GM12878 (cell line): ENCODE measurements at regions not wholly inside any gene's neighbourhood (a gene's known extent, or its start where the extent isn't known, plus 50 kb on each side); places are given as distances from the start of the nearest gene placed in this dataset.

ENCODE experiments used
- ATAC-seq: fragments of 200-7000 bp; cut with Tn5 transposase; 3 replicates; pipeline ENCODE4 v1.9.1; 2020; ENCODE audit warnings: mild to moderate bottlenecking, moderate library complexity
- BruUV-seq: library from RNA; stranded (reverse); fragments of 400-500 nt; replicated peaks from 2 replicates; lab custom pipeline; 2021; lab: Mats Ljungman, UMichigan
- CTCF ChIA-PET: fragments of 300-600 bp; sonication (Branson Sonifier 250); formaldehyde crosslinking; extraction: SDS; loops from one replicate; lab custom pipeline; 2021; ENCODE audit warnings: inconsistent platforms; lab: Yijun Ruan, JAX
- POLR2A ChIA-PET: fragments of 350-600 bp; formaldehyde crosslinking; extraction: SDS; loops from one replicate; lab custom pipeline; 2021; ENCODE audit warnings: inconsistent platforms; lab: Charles Lee
- RAD21 ChIA-PET: fragments of 300-600 bp; sonication (Branson Sonifier 250); formaldehyde crosslinking; loops from one replicate; lab custom pipeline; 2023; ENCODE audit warnings: antibody characterized with exemption; ENCODE audit not compliant: unreplicated experiment; lab: Charles Lee
- SMC1A ChIA-PET: fragments of 300-600 bp; sonication (Branson Sonifier 250); formaldehyde crosslinking; loops from one replicate; lab custom pipeline; 2023; ENCODE audit not compliant: unreplicated experiment, uncharacterized antibody; lab: Charles Lee
- DNase-seq: peaks from one replicate; pipeline ENCODE4 v3.0.0-alpha.2; 2011; ENCODE audit warnings: low read depth, low spot score
- FAIRE-seq: peaks from 3 replicates; lab custom pipeline; 2011; peaks lifted over from hg19 to GRCh38; lab: Jason Lieb, UNC
- H2AFZ ChIP-seq: 2 replicates; pipeline ENCODE4 v1.6.0; 2011; ENCODE audit warnings: low read depth, low read length, control low read depth; ENCODE audit not compliant: control insufficient read depth
- H3K27ac ChIP-seq: 2 replicates; pipeline ENCODE4 v1.5.1; 2011; ENCODE audit warnings: control low read depth; ENCODE audit not compliant: control insufficient read depth, insufficient read depth
- H3K27me3 ChIP-seq, 2 experiments: replicated peaks in 1 of 2; 2 replicates each; pipeline versions ENCODE4 v1.6.0 to v1.6.1; 2011; ENCODE audit warnings: low read length in 1 of 2; ENCODE audit not compliant: control insufficient read depth in 2 of 2, insufficient read depth in 2 of 2
- H3K36me3 ChIP-seq, 2 experiments: 2 replicates each; pipeline ENCODE4 v1.5.1; 2011; ENCODE audit warnings: low read length in 1 of 2; ENCODE audit not compliant: control insufficient read depth in 2 of 2, insufficient read depth in 2 of 2
- H3K4me1 ChIP-seq: 2 replicates; pipeline ENCODE4 v1.6.1; 2011; ENCODE audit warnings: mild to moderate bottlenecking, low read length, moderate library complexity, mixed read lengths; ENCODE audit not compliant: control insufficient read depth, insufficient read depth
- H3K4me2 ChIP-seq: 2 replicates; pipeline ENCODE4 v1.6.0; 2011; ENCODE audit warnings: control low read depth; ENCODE audit not compliant: control insufficient read depth, insufficient read depth
- H3K4me3 ChIP-seq: fragments of 200-600 bp; sonication (generic); 2 replicates; pipeline ENCODE4 v1.5.1; 2016
- H3K79me2 ChIP-seq: 2 replicates; pipeline ENCODE4 v1.6.0; 2011; ENCODE audit warnings: low read length; ENCODE audit not compliant: control insufficient read depth, insufficient read depth
- H3K9ac ChIP-seq: 2 replicates; pipeline ENCODE4 v1.8.0; 2011; ENCODE audit warnings: low read length, control low read depth, mixed read lengths; ENCODE audit not compliant: control insufficient read depth, insufficient read depth
- H3K9me3 ChIP-seq: replicated peaks from 3 replicates; pipeline ENCODE4 v1.5.1; 2011; ENCODE audit warnings: mild to moderate bottlenecking, low read length; ENCODE audit not compliant: control insufficient read depth, insufficient read depth
- H4K20me1 ChIP-seq: 2 replicates; pipeline ENCODE4 v1.6.0; 2011; ENCODE audit not compliant: control insufficient read depth, insufficient read depth
- BHLHE40 ChIP-seq, 2 experiments: fragments of 450-650 bp in 1 of 2; IDR thresholded peaks; 2 replicates each; pipeline ENCODE4 v1.6.1; 2011 to 2017; ENCODE audit warnings: low read depth in 2 of 2, borderline replicate concordance in 1 of 2, improper control_type of control experiment in 1 of 2, low read length in 1 of 2, mild to moderate bottlenecking in 1 of 2
- CBX3 ChIP-seq: fragments of 200-600 bp; sonication (generic); IDR thresholded peaks from 2 replicates; pipeline ENCODE4 v1.6.1; 2016; ENCODE audit warnings: low read depth, borderline replicate concordance
- ESRRA ChIP-seq: IDR thresholded peaks from 2 replicates; pipeline ENCODE4 v1.6.1; 2012; ENCODE audit warnings: mild to moderate bottlenecking, low read length, improper control_type of control experiment
- MTA2 ChIP-seq: fragments of 450-650 bp; IDR thresholded peaks from 2 replicates; pipeline ENCODE4 v1.6.1; 2016; ENCODE audit warnings: low read depth, mild to moderate bottlenecking, moderate library complexity
- MTA3 ChIP-seq: IDR thresholded peaks from 2 replicates; pipeline ENCODE4 v1.6.1; 2012; ENCODE audit warnings: low read length, inconsistent platforms, borderline replicate concordance
- MYB ChIP-seq: fragments of 150-350 bp; IDR thresholded peaks from 2 replicates; pipeline ENCODE4 v1.6.1; 2014; ENCODE audit warnings: mild to moderate bottlenecking, low read depth, low read length, borderline replicate concordance
- MYC ChIP-seq: IDR thresholded peaks from 2 replicates; pipeline ENCODE4 v1.6.1; 2011; ENCODE audit warnings: mild to moderate bottlenecking, low read length, moderate library complexity, inconsistent platforms; ENCODE audit not compliant: insufficient read depth, insufficient replicate concordance, insufficient read length, severe bottlenecking
- NFXL1 ChIP-seq: fragments of 450-650 bp; IDR thresholded peaks from 2 replicates; pipeline ENCODE4 v1.6.1; 2017; ENCODE audit warnings: antibody characterized with exemption, mild to moderate bottlenecking, borderline replicate concordance
- SPI1 ChIP-seq: IDR thresholded peaks from 2 replicates; pipeline ENCODE4 v1.6.1; 2011; ENCODE audit warnings: low read depth, mild to moderate bottlenecking, low read length, moderate library complexity, borderline replicate concordance; ENCODE audit not compliant: insufficient read depth
- WGBS: methylation state at CpG from one replicate; pipeline ENCODE4 v1.1.6; 2016; ENCODE audit warnings: low lambda C conversion rate; ENCODE audit not compliant: insufficient replicate concordance, insufficient coverage; ENCODE audit errors: missing lambda C conversion rate; 5-methylcytosine and 5-hydroxymethylcytosine counted together
- in situ Hi-C: fragments of 300-500 bp; cut with MboI; formaldehyde crosslinking; loops from 9 replicates; pipeline ENCODE4 v1.14.3; 2018; ENCODE audit warnings: mixed read lengths
- intact Hi-C: fragments of 100-400 bp; cut with micrococcal nuclease; formaldehyde crosslinking; loops from one replicate; pipeline ENCODE4 v1.14.2; 2022; ENCODE audit not compliant: unreplicated experiment
- TF ChIP-seq, protein P1 (sequence below): IDR thresholded peaks from 2 replicates; pipeline ENCODE4 v1.6.1; 2012; ENCODE audit warnings: low read length, inconsistent platforms
- TF ChIP-seq, protein P2 (sequence below): fragments of 450-650 bp; IDR thresholded peaks from 2 replicates; pipeline ENCODE4 v1.6.1; 2016; ENCODE audit warnings: mild to moderate bottlenecking

DNA sequence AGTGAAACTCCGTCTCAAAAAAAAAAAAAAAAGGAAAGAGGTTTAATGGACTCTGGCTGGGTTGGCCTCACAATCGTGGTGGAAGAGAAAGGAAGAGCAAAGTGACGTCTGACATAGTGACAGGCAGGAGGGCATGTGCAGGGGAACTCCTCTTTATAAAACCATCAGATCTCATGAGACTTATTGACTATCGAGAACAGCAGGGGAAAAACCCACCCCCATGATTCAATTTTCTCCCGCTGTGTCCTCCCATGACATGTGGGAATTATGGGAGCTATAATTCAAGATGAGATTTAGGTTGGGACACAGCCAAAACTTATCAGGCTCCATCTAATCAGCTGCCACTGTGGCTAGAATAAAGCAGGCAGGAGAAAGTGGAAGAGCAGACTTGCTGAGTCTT, 610.4 kb upstream of the NUDT12 start:
- POLR2A ChIA-PET = no interaction called here
- no peak for FAIRE-seq
- WGBS = 21% methylated on average over 3 of the region's 5 CpGs

More for the DNA sequence above, 610.4 kb upstream of the NUDT12 start:
- Histone ChIP-seq H3K27me3 (no peaks in the 10 kb centered on the region), H3K36me3 (no peaks in the 10 kb centered on the region), H3K4me3 (no peak overlapping the region), H3K4me1 (no peaks in the 10 kb centered on the region), H3K9me3 (no peaks in the 10 kb centered on the region), H3K4me2 (no peak overlapping the region), H3K9ac (no peak overlapping the region), H3K27ac (no peak overlapping the region), H4K20me1 (no peaks in the 10 kb centered on the region), H3K79me2 (no peaks in the 10 kb centered on the region), H2AFZ (no peak overlapping the region)
- intact Hi-C loops (no loop called here), in situ Hi-C loops (no loop called here)
- peak; percentile 38; the same call in 2 of the 3 replicates for ATAC-seq
- ChIA-PET SMC1A (interaction anchor here (0.8 kb wide), 1 partner anchor 365 kb away, joined by 3 read pairs; no protein-coding TSS in a partner anchor), CTCF (no interaction called here), RAD21 (no interaction called here)
- DNase-seq = no peak
- BruUV-seq = no TSS peak
- TF ChIP-seq MYC (no peak), CBX3 (no peak), MYB (no peak), MTA3 (no peak), NFXL1 (no peak), BHLHE40 (IDR thresholded peaks at IDR 0.05; ENCODE audit: borderline replicate concordance in 1 of 2, low read depth in 2 of 2, low read length in 1 of 2) (no peak), ESRRA (no peak), MTA2 (no peak), SPI1 (no peak)
- TF ChIP-seq, protein P1, sequence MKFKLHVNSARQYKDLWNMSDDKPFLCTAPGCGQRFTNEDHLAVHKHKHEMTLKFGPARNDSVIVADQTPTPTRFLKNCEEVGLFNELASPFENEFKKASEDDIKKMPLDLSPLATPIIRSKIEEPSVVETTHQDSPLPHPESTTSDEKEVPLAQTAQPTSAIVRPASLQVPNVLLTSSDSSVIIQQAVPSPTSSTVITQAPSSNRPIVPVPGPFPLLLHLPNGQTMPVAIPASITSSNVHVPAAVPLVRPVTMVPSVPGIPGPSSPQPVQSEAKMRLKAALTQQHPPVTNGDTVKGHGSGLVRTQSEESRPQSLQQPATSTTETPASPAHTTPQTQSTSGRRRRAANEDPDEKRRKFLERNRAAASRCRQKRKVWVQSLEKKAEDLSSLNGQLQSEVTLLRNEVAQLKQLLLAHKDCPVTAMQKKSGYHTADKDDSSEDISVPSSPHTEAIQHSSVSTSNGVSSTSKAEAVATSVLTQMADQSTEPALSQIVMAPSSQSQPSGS = no peak
- TF ChIP-seq, protein P2, sequence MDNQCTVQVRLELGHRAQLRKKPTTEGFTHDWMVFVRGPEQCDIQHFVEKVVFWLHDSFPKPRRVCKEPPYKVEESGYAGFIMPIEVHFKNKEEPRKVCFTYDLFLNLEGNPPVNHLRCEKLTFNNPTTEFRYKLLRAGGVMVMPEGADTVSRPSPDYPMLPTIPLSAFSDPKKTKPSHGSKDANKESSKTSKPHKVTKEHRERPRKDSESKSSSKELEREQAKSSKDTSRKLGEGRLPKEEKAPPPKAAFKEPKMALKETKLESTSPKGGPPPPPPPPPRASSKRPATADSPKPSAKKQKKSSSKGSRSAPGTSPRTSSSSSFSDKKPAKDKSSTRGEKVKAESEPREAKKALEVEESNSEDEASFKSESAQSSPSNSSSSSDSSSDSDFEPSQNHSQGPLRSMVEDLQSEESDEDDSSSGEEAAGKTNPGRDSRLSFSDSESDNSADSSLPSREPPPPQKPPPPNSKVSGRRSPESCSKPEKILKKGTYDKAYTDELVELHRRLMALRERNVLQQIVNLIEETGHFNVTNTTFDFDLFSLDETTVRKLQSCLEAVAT = no peak
- TF ChIP-seq, all 136 proteins: peak for 0
